Dedifferentiated amniotic fluid mesenchymal stem cell (primary cell): ENCODE measurements at regions not wholly inside any gene's neighbourhood (a gene's known extent, or its start where the extent isn't known, plus 50 kb on each side); places are given as distances from the start of the nearest gene placed in this dataset.
A peak's percentile ranks its signal among the peaks of the same experiment; 100 is the strongest.
"Not testable (repeated sequence)": the region's sequence is repeated elsewhere in the genome, so short reads cannot be mapped to it uniquely, and the experiment has no call there.

Experiments used
- DNase-seq: peaks from one replicate; pipeline ENCODE4 v3.0.0-alpha.2; 2016; ENCODE audit errors: extremely low spot score

GRCh38 chrX:9377216-9377615 lies 87.6 kb upstream of the TBL1X start:
- DNase-seq, result not testable (repeated sequence)

GRCh38 chrX:9378980-9379696 lies 85.7 kb upstream of the TBL1X start:
- no peak for DNase-seq

GRCh38 chrX:9379697-9380551 lies 84.9 kb upstream of the TBL1X start:
- DNase-seq, result no peak

GRCh38 chrX:9383655-9384054 lies 81.2 kb upstream of the TBL1X start:
- no peak for DNase-seq

GRCh38 chrX:9388450-9388849 lies 76.4 kb upstream of the TBL1X start:
- no peak for DNase-seq

GRCh38 chrX:9390121-9390520 lies 74.7 kb upstream of the TBL1X start:
- DNase-seq, result no peak

GRCh38 chrX:9390693-9391368 lies 74.0 kb upstream of the TBL1X start:
- DNase-seq, result no peak

- no peak for DNase-seq
Measured at GRCh38 chrX:9392445-9392844, 72.4 kb upstream of the TBL1X start.

GRCh38 chrX:9393571-9393970 lies 71.3 kb upstream of the TBL1X start:
- DNase-seq, result no peak

- DNase-seq, result no peak
Measured at GRCh38 chrX:9394212-9394611, 70.6 kb upstream of the TBL1X start.

- no peak for DNase-seq
Measured at GRCh38 chrX:9396930-9397329, 67.9 kb upstream of the TBL1X start.

GRCh38 chrX:9401051-9401450 lies 63.8 kb upstream of the TBL1X start:
- no peak for DNase-seq

- DNase-seq, result no peak
Measured at GRCh38 chrX:9403374-9403773, 61.5 kb upstream of the TBL1X start.

- peak; percentile 17 for DNase-seq
Measured at GRCh38 chrX:9405635-9406034, 59.2 kb upstream of the TBL1X start.

- DNase-seq, result not testable (repeated sequence)
Measured at GRCh38 chrX:9410889-9411288, 54.0 kb upstream of the TBL1X start.

- DNase-seq, result peak; percentile 16
Measured at GRCh38 chrX:9411682-9412081, 53.2 kb upstream of the TBL1X start.

GRCh38 chrX:9414416-9414815 lies 50.4 kb upstream of the TBL1X start:
- DNase-seq, result no peak
